ENCODE measurements at regions not wholly inside any gene's neighbourhood (a gene's known extent, or its start where the extent isn't known, plus 50 kb on each side); places are given as distances from the start of the nearest gene placed in this dataset.

GRCh38 chr2:193272011-193272410, 1077.3 kb upstream of the TMEFF2 start:
- no peak for DNase-seq (ENCODE audit: low spot score)
- Mint-ChIP-seq H3K4me3 (ENCODE audit: low read depth) (no peak overlapping the region), H3K9me3 (no peaks in the 10 kb centered on the region), H3K36me3 (ENCODE audit: low read depth) (no peaks in the 10 kb centered on the region), H3K4me1 (ENCODE audit: low read depth) (no peaks in the 10 kb centered on the region), H3K27ac (no peak overlapping the region), H3K27me3 (ENCODE audit: low read depth) (no peaks in the 10 kb centered on the region)
- intact Hi-C loops (cut with micrococcal nuclease) = no loop called here

- no peak overlapping the region for H3K27ac Mint-ChIP-seq
- no peaks in the 10 kb centered on the region for H3K27me3 Mint-ChIP-seq (ENCODE audit: low read depth)
- intact Hi-C loops (cut with micrococcal nuclease) = no loop called here
- H3K36me3 Mint-ChIP-seq (ENCODE audit: low read depth) = no peaks in the 10 kb centered on the region
- no peaks in the 10 kb centered on the region for H3K9me3 Mint-ChIP-seq
- no peak for DNase-seq (ENCODE audit: low spot score)
- H3K4me1 Mint-ChIP-seq (ENCODE audit: low read depth) = no peaks in the 10 kb centered on the region
- H3K4me3 Mint-ChIP-seq (ENCODE audit: low read depth) = no peak overlapping the region
Observed at GRCh38 chr2:193270816-193271215, 1076.1 kb upstream of the TMEFF2 start.

- H3K4me3 Mint-ChIP-seq (ENCODE audit: low read depth) = no peak overlapping the region
- no peaks in the 10 kb centered on the region for H3K9me3 Mint-ChIP-seq
- H3K27ac Mint-ChIP-seq = no peak overlapping the region
- intact Hi-C loops (cut with micrococcal nuclease) = no loop called here
- DNase-seq (ENCODE audit: low spot score) = no peak
- no peaks in the 10 kb centered on the region for H3K4me1 Mint-ChIP-seq (ENCODE audit: low read depth)
- no peaks in the 10 kb centered on the region for H3K27me3 Mint-ChIP-seq (ENCODE audit: low read depth)
- no peaks in the 10 kb centered on the region for H3K36me3 Mint-ChIP-seq (ENCODE audit: low read depth)
Observed at GRCh38 chr2:193267496-193268002, 1072.8 kb upstream of the TMEFF2 start.

- H3K36me3 Mint-ChIP-seq (ENCODE audit: low read depth) = no peaks in the 10 kb centered on the region
- no peak for DNase-seq (ENCODE audit: low spot score)
- no peaks in the 10 kb centered on the region for H3K27me3 Mint-ChIP-seq (ENCODE audit: low read depth)
- intact Hi-C loops (cut with micrococcal nuclease) = no loop called here
- no peaks in the 10 kb centered on the region for H3K9me3 Mint-ChIP-seq
- H3K27ac Mint-ChIP-seq = no peak overlapping the region
- no peak overlapping the region for H3K4me3 Mint-ChIP-seq (ENCODE audit: low read depth)
- H3K4me1 Mint-ChIP-seq (ENCODE audit: low read depth) = no peaks in the 10 kb centered on the region
Observed at GRCh38 chr2:193253014-193253530, 1058.3 kb upstream of the TMEFF2 start.

GRCh38 chr2:193251909-193252308, 1057.2 kb upstream of the TMEFF2 start:
- no peak overlapping the region for H3K4me3 Mint-ChIP-seq (ENCODE audit: low read depth)
- no peaks in the 10 kb centered on the region for H3K27me3 Mint-ChIP-seq (ENCODE audit: low read depth)
- H3K9me3 Mint-ChIP-seq = no peaks in the 10 kb centered on the region
- no peaks in the 10 kb centered on the region for H3K36me3 Mint-ChIP-seq (ENCODE audit: low read depth)
- H3K4me1 Mint-ChIP-seq (ENCODE audit: low read depth) = no peaks in the 10 kb centered on the region
- no peak overlapping the region for H3K27ac Mint-ChIP-seq
- no peak for DNase-seq (ENCODE audit: low spot score)
- intact Hi-C loops (cut with micrococcal nuclease) = no loop called here

GRCh38 chr2:193250389-193250788, 1055.7 kb upstream of the TMEFF2 start:
- H3K27ac Mint-ChIP-seq = no peak overlapping the region
- DNase-seq (ENCODE audit: low spot score) = no peak
- no peak overlapping the region for H3K4me3 Mint-ChIP-seq (ENCODE audit: low read depth)
- intact Hi-C loops (cut with micrococcal nuclease) = no loop called here
- no peaks in the 10 kb centered on the region for H3K27me3 Mint-ChIP-seq (ENCODE audit: low read depth)
- H3K9me3 Mint-ChIP-seq = no peaks in the 10 kb centered on the region
- H3K36me3 Mint-ChIP-seq (ENCODE audit: low read depth) = no peaks in the 10 kb centered on the region
- no peaks in the 10 kb centered on the region for H3K4me1 Mint-ChIP-seq (ENCODE audit: low read depth)

GRCh38 chr2:193240752-193241151, 1046.0 kb upstream of the TMEFF2 start:
- Mint-ChIP-seq H3K4me3 (ENCODE audit: low read depth) (no peak overlapping the region), H3K27me3 (ENCODE audit: low read depth) (no peaks in the 10 kb centered on the region), H3K27ac (no peak overlapping the region), H3K9me3 (no peaks in the 10 kb centered on the region), H3K4me1 (ENCODE audit: low read depth) (no peaks in the 10 kb centered on the region), H3K36me3 (ENCODE audit: low read depth) (no peaks in the 10 kb centered on the region)
- intact Hi-C loops (cut with micrococcal nuclease) = no loop called here
- no peak for DNase-seq (ENCODE audit: low spot score)

- Mint-ChIP-seq H3K9me3 (no peaks in the 10 kb centered on the region), H3K27ac (no peak overlapping the region), H3K4me1 (ENCODE audit: low read depth) (no peaks in the 10 kb centered on the region), H3K27me3 (ENCODE audit: low read depth) (no peaks in the 10 kb centered on the region), H3K36me3 (ENCODE audit: low read depth) (no peaks in the 10 kb centered on the region), H3K4me3 (ENCODE audit: low read depth) (no peak overlapping the region)
- intact Hi-C loops (cut with micrococcal nuclease) = loop anchor here (2.0 kb wide), 1 partner anchor 31 kb away; no protein-coding TSS in a partner anchor
- DNase-seq (ENCODE audit: low spot score) = no peak
Observed at GRCh38 chr2:193231634-193232033, 1036.9 kb upstream of the TMEFF2 start.

- Mint-ChIP-seq H3K4me3 (ENCODE audit: low read depth) (no peak overlapping the region), H3K36me3 (ENCODE audit: low read depth) (no peaks in the 10 kb centered on the region), H3K4me1 (ENCODE audit: low read depth) (no peaks in the 10 kb centered on the region), H3K9me3 (no peaks in the 10 kb centered on the region), H3K27ac (no peak overlapping the region), H3K27me3 (ENCODE audit: low read depth) (no peaks in the 10 kb centered on the region)
- no peak for DNase-seq (ENCODE audit: low spot score)
- intact Hi-C loops (cut with micrococcal nuclease) = no loop called here
Observed at GRCh38 chr2:193228276-193228675, 1033.5 kb upstream of the TMEFF2 start.

GRCh38 chr2:193222454-193222853, 1027.7 kb upstream of the TMEFF2 start:
- intact Hi-C loops (cut with micrococcal nuclease) = no loop called here
- Mint-ChIP-seq H3K9me3 (no peaks in the 10 kb centered on the region), H3K4me3 (ENCODE audit: low read depth) (no peak overlapping the region), H3K27me3 (ENCODE audit: low read depth) (no peaks in the 10 kb centered on the region), H3K36me3 (ENCODE audit: low read depth) (no peaks in the 10 kb centered on the region), H3K4me1 (ENCODE audit: low read depth) (no peaks in the 10 kb centered on the region), H3K27ac (no peak overlapping the region)
- no peak for DNase-seq (ENCODE audit: low spot score)

- H3K9me3 Mint-ChIP-seq = no peaks in the 10 kb centered on the region
- no peak overlapping the region for H3K4me3 Mint-ChIP-seq (ENCODE audit: low read depth)
- no peak for DNase-seq (ENCODE audit: low spot score)
- intact Hi-C loops (cut with micrococcal nuclease) = no loop called here
- no peaks in the 10 kb centered on the region for H3K36me3 Mint-ChIP-seq (ENCODE audit: low read depth)
- H3K4me1 Mint-ChIP-seq (ENCODE audit: low read depth) = no peaks in the 10 kb centered on the region
- H3K27me3 Mint-ChIP-seq (ENCODE audit: low read depth) = no peaks in the 10 kb centered on the region
- no peak overlapping the region for H3K27ac Mint-ChIP-seq
Observed at GRCh38 chr2:193219413-193219812, 1024.7 kb upstream of the TMEFF2 start.

- H3K27ac Mint-ChIP-seq = no peak overlapping the region
- H3K4me3 Mint-ChIP-seq (ENCODE audit: low read depth) = no peak overlapping the region
- no peak for DNase-seq (ENCODE audit: low spot score)
- intact Hi-C loops (cut with micrococcal nuclease) = loop anchor here (2.0 kb wide), 1 partner anchor 29 kb away; no protein-coding TSS in a partner anchor
- H3K36me3 Mint-ChIP-seq (ENCODE audit: low read depth) = no peaks in the 10 kb centered on the region
- H3K4me1 Mint-ChIP-seq (ENCODE audit: low read depth) = no peaks in the 10 kb centered on the region
- no peaks in the 10 kb centered on the region for H3K9me3 Mint-ChIP-seq
- no peaks in the 10 kb centered on the region for H3K27me3 Mint-ChIP-seq (ENCODE audit: low read depth)
Observed at GRCh38 chr2:193201583-193201982, 1006.9 kb upstream of the TMEFF2 start.

- Mint-ChIP-seq H3K9me3 (no peaks in the 10 kb centered on the region), H3K27ac (no peak overlapping the region), H3K36me3 (ENCODE audit: low read depth) (no peaks in the 10 kb centered on the region), H3K4me3 (ENCODE audit: low read depth) (no peak overlapping the region), H3K4me1 (ENCODE audit: low read depth) (no peaks in the 10 kb centered on the region), H3K27me3 (ENCODE audit: low read depth) (no peaks in the 10 kb centered on the region)
- intact Hi-C loops (cut with micrococcal nuclease) = no loop called here
- DNase-seq (ENCODE audit: low spot score) = no peak
Observed at GRCh38 chr2:193199322-193199721, 1004.6 kb upstream of the TMEFF2 start.

- no peaks in the 10 kb centered on the region for H3K9me3 Mint-ChIP-seq
- H3K4me3 Mint-ChIP-seq (ENCODE audit: low read depth) = no peak overlapping the region
- no peaks in the 10 kb centered on the region for H3K27me3 Mint-ChIP-seq (ENCODE audit: low read depth)
- intact Hi-C loops (cut with micrococcal nuclease) = no loop called here
- H3K4me1 Mint-ChIP-seq (ENCODE audit: low read depth) = peaks cover 2% of the 10 kb centered on the region
- DNase-seq (ENCODE audit: low spot score) = no peak
- no peaks in the 10 kb centered on the region for H3K36me3 Mint-ChIP-seq (ENCODE audit: low read depth)
- no peak overlapping the region for H3K27ac Mint-ChIP-seq
Observed at GRCh38 chr2:193187816-193188215, 993.1 kb upstream of the TMEFF2 start.
